ENCODE measurements at regions not wholly inside any gene's neighbourhood (a gene's known extent, or its start where the extent isn't known, plus 50 kb on each side); places are given as distances from the start of the nearest gene placed in this dataset.

DNA sequence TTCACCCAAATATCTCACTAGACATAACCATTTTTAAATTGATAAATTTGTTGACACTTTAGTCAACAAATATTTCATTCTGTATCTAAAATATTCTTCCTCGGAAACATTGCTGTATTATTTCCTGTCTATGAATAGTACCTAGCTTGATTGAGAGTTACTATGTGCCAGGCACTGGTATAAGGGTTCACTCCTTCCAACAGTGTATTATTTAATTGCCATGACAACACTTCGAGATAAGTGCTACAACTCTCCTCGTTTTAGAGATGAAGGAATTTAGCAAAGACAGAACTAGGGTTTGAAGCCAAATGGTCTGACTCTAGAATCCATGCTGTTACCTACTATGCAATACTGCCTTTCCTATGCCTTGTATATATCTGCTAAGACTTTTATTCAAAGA, 287.2 kb downstream of the YTHDC2 start:
- DNase-seq (ENCODE audit: low spot score): no peak

DNA sequence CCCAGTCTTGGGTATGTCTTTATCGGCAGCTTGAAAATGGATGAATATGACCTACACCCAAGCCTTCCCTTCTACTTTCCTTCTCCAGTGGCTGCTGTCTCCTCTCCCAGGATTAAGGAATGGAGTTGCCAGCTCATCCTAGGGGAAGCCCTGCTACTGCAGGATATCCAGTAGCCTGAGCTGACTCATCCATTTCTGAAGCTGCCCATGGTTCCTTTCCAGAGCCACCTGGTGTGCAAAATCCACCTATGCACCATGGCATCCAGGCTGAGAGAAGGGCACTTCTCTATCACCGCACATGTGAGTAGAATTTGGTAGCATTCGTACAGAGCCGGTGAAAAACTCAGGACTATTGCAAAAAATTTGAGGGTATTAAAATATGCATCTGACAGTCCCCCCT, 290.8 kb downstream of the YTHDC2 start:
- no peak for DNase-seq (ENCODE audit: low spot score)

DNA sequence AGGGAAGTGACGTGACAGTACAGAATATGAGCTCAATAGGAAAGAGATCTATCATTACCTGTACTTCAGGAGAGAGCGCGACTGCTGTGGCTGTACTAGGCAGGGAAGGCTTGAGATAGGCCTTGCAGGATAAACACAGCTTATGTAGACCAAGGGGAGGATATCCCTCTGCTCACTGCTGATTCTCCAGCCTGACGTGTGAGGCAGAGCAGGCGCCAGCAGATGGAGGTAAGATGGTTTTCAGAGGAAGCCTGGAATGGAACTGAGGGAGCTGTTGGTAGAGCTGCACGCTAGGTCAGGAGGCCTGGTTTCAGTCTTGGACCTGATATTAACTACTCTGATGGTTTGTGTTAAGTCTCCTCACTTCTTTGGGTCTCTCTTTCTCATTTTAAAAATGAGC, 291.4 kb downstream of the YTHDC2 start:
- DNase-seq (ENCODE audit: low spot score): no peak

DNA sequence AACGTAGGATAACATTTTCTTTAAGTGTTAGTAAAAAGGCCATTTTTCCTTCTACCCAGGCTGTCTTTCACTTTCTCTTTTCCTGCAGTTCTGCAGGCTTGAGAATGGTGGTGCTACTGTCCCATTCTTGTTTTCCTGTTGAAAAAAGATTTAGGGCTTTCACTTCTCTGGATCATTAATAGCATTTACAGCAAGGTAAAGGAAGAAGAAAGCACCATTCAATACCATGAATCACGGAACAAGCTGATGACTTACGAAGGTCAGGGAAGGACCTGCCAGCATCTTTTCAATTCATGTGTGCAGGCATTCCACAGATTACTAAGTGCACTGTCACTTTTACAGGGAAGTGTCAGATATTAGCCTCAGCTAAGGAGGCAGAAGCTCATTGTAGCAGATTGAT, 292.8 kb downstream of the YTHDC2 start:
- peak; percentile 24 for DNase-seq (ENCODE audit: low spot score)

- peak; percentile 41 for DNase-seq (ENCODE audit: low spot score)
Measured at GRCh38 chr5:113806904-113807303, 293.4 kb downstream of the YTHDC2 start.

DNA sequence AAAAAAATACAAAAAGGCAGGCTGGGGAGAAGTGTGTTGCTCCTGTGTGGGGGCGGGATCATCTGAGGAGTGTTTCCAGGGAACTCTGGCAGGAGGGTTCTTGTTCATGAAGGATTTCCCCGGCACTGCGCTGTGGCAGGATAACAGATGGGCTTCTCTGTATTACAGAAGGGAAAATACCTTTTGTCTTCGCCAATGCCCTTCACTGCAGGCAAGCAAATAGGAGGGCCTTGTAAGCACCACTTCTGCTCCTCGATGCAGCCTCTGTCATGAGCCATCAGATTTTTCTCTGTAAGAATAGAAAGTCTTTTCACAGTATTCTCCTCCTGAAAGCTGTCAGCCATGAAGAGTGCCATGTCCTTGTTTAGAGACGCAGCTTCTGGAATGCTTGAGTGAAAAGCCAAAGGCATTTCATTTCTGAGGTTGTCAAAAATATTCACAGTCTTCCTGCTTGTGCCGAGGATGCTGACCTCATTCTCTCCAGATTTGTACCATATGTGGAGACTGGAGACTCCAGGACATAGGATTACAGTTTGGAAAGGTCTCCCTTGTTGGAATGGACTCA, 294.0 kb downstream of the YTHDC2 start:
- DNase-seq (ENCODE audit: low spot score): peak; percentile 56

DNA sequence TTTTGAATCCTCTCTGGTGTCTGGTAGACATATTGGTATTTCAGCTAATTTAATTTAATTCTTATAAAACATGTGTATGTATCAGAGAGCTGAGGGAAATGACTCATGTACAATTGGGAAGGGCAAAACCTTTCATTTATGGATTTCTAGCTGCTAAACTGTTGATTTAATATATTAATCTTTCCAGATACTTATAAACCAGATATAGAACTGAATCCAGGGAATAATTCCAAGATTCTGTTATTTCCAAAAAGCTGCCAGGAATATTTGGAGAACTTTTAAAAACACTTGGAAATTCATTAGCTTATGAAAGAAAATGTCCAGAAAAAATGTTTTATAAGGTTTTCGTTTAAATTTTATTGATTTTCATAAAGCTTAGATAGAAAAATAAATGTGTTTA, 295.5 kb downstream of the YTHDC2 start:
- no peak for DNase-seq (ENCODE audit: low spot score)

- no peak for DNase-seq (ENCODE audit: low spot score)
Measured at GRCh38 chr5:113809626-113810025, 296.1 kb downstream of the YTHDC2 start.

DNA sequence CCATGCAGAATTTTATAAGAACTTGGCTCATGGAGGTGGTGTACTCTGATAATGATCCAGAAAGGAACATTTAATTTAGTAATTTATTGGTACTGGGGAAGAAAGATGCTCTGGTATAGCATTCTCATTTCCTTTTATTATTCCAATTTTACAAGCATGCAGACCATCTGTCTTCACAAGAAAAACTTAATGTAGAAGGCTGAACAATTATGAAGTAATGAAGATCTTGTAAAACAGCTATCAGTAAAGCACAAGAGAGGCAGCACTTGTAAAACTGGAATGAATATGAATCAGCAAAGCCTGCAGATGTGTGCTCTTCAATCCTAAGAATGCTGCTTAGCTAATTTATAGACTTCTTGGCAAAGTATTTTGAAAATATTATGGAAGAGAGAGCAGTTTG, 300.0 kb downstream of the YTHDC2 start:
- DNase-seq (ENCODE audit: low spot score): no peak

DNA sequence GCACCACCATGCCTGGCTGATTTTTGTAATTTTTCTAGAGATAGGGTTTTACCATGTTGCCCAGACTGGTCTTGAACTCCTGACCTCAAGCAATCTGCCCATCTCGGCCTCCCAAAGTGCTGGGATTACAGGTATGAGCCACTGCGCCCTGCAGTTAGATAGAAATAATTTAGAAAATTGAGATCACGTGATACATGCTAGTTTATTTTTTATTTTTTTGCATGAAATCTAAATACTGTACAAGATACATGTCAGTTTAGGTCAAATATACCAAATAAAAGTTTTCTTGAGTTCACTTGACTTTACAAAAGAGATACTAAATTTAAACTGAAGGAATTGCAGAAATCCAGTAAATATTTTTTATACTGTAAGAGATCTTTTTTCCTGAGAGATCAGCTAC, 304.2 kb downstream of the YTHDC2 start:
- DNase-seq (ENCODE audit: low spot score): no peak

- DNase-seq (ENCODE audit: low spot score): no peak
Measured at GRCh38 chr5:113823696-113824095, 310.2 kb downstream of the YTHDC2 start.

- no peak for DNase-seq (ENCODE audit: low spot score)
Measured at GRCh38 chr5:113824307-113824706, 310.8 kb downstream of the YTHDC2 start.

DNA sequence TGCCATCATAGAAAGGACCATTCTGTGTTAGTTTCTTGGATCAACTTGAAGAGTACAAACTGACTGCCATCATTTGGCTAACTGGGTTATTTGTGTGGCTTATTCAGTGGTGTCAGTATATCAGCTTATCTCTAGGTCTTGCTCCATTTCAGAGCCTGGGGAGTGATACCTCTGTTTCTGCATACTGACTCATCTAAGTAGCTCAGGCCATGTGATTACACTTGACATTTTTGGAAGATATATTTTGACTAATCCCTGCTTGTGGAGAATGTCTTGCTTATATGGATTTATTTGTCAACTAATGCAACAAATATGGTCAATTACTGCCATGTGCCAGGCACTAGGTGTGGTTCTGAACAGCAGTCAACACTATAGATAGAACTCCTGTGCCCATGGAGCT, 311.7 kb downstream of the YTHDC2 start:
- no peak for DNase-seq (ENCODE audit: low spot score)

- DNase-seq (ENCODE audit: low spot score): no peak
Measured at GRCh38 chr5:113846941-113847340, 333.4 kb downstream of the YTHDC2 start.

DNA sequence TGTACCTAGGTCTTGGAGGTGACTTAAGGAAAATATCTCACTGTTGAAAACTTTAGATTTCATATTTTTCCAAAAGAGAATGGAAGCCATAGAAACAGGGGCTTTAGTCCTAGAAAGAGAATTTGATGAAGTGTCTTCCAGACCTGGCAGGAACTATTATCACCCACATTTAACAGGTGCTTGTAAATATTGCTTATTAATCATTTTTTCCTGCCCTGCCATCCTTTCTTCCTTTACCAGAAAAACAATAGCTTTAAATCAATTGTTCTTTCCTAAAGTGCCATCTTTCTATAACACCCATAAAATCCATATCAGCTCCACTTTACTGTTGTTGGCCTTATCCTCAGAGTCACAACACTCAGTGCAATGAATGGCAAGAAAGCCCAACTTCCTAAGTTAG, 350.9 kb downstream of the YTHDC2 start:
- no peak for DNase-seq (ENCODE audit: low spot score)

GRCh38 chr5:113866763-113867162, 353.3 kb downstream of the YTHDC2 start:
- DNase-seq (ENCODE audit: low spot score): no peak

GRCh38 chr5:113869611-113870010, 356.1 kb downstream of the YTHDC2 start:
- DNase-seq (ENCODE audit: low spot score): no peak

DNA sequence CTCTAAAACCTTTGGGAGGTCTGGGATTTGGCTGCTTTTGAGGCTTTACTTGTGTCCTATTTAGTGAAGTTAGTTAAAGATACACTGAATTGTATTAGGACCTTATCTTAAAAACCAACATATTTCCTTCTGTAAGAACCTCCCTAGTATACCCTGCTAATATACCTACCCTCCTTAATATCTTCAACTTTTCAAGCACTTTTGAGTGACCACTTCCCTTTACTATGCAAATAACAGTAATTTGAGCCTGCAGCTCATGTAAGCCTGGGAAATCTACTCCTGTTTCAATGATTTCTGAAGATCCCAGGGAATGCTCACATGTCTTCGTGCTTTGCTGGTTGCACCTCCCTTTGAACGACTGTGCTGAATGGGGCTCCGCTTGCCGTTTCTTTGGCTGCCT, 358.5 kb downstream of the YTHDC2 start:
- no peak for DNase-seq (ENCODE audit: low spot score)

GRCh38 chr5:113875096-113875495, 361.6 kb downstream of the YTHDC2 start:
- DNase-seq (ENCODE audit: low spot score): no peak

DNA sequence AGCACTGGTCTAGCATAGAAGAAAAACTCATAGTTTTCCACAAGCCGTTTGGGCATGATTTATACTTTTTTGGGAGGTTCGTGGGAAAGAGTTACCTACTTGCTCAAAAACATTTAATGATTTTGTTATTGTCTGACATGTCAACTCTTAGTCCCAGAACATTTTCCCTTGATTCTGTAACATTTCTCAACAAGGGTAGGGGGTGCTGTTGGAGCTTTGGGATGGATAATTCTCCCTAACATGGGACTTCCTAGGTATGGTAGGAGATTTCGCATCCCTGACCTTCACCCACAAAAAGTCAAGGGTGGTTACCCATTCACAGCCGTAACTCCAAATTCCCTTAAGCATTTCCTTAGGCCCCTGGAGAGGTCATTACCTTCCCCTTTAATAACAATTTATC, 378.0 kb downstream of the YTHDC2 start:
- DNase-seq (ENCODE audit: low spot score): no peak

- no peak for DNase-seq (ENCODE audit: low spot score)
Measured at GRCh38 chr5:113896789-113897188, 383.3 kb downstream of the YTHDC2 start.

GRCh38 chr5:113897748-113898147, 384.3 kb downstream of the YTHDC2 start:
- DNase-seq (ENCODE audit: low spot score): no peak

DNA sequence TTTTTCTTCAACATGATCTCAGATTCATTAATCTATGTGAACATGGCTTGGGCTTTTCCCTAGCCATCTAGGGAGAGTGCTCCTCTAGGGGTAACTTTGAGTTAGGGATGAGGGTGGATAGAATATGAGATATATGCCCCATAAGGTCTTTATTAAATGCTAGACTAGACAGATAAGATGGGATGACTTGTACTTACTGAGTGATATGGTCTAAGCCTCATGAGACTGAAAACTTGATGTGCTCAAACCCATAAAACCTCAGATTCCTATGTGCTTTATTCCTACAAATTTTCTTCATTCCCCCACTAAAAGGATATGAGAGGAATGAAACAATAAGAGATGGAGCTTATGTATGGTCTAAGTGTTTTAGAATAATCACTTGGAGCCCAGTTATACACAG, 386.6 kb downstream of the YTHDC2 start:
- DNase-seq (ENCODE audit: low spot score): no peak

DNA sequence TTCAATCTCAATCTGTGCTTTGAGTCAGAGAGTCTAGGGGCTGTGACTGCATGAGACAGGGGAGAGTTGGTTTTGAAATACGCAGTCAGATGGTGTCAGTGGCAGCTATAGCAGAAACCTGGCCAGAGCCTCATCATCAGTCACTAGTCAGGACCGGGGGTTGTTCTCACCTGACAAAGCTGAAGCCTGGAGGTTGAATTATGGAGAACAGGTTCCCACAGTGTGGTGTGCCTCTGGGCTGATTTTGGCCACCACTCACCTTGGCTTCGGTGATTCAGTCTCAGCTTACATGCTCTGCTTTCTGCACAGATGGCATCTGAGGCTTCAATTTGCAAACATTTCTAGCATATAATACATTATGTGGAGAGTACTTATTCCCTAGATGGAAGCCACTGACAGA, 387.3 kb downstream of the YTHDC2 start:
- DNase-seq (ENCODE audit: low spot score): no peak

DNA sequence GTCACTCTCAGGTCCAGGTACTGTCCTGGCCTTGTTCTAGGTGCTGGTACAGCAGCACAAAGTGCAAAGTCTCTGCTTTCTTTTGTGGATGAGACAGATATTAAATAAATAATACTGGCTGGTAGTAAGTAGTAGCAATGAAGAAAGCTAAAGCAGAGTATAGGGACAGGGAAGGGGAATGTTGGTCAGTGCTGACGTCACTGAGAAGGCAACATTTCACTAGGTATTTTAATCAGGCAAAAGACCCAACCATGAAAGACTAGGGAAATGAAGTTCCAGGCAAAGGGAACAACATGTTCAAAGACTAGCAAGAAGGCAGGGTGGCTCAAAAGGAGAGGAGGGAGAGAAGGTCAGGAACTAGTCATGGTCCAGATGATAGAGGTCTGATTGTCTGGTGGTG, 388.2 kb downstream of the YTHDC2 start:
- DNase-seq (ENCODE audit: low spot score): no peak
